ENCODE measurements at regions not wholly inside any gene's neighbourhood (a gene's known extent, or its start where the extent isn't known, plus 50 kb on each side); places are given as distances from the start of the nearest gene placed in this dataset.

DNA sequence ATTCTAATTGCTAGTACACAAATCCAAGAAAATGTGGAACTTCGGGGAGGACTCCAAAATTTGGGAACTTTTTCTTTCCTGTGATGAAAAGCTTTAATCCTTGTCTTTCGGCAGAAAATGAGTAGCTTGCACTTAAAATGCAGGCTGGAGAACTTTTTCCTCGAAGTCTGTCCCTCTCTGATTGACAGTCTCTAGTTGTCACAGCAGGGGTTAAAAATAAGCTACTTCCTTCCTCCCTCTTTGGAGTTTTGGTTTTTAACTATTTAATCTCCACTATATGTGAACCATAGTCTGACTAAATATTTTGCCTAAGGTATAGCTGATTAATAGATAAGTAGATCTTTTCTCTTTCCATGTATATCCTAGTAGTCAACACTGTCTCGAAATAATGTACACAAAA, 66.8 kb upstream of the MBOAT1 start:
- no peak for TF ChIP-seq CTCF (IDR thresholded peaks at IDR 0.05; ENCODE audit: low read depth, low read length)
- DNase-seq (ENCODE audit: extremely low read depth, low read depth): no peak

DNA sequence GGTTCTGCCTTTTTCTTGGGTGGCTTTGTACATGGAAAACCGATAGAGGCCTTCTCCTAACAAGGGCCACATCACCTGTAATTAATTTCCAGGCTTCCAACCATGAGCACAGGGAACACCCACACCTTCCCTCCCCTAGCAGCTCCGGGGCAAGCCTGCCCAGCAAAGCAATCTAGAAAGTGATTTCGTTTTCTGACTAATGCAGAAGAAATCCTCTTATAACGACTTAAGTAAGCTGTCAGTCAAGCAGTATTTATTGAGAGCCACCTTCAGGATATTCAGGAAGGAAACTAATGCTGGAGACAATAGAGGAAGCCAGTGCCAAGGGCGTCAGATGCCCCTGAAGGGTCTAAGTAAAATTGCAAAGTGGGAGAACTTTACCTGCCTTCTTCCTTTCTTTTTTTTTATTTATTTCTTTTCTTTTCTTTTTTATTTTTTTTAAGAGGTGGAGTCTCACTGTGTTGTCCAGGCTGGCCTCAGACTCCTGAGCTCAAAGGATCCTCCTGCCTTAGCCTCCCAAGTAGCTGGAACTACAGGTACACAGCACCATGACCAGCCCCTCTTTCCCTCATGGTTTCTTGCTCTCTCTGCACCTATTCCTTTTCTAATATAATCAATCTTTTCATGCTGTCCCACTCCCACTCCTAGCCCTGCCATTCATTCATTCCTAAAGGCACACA, 67.5 kb upstream of the MBOAT1 start:
- TF ChIP-seq CTCF (IDR thresholded peaks at IDR 0.05; ENCODE audit: low read depth, low read length): no peak
- DNase-seq (ENCODE audit: extremely low read depth, low read depth): no peak

GRCh38 chr6:20280288-20280621, 68.0 kb upstream of the MBOAT1 start:
- no peak for DNase-seq (ENCODE audit: extremely low read depth, low read depth)
- TF ChIP-seq CTCF (IDR thresholded peaks at IDR 0.05; ENCODE audit: low read depth, low read length): no peak

DNA sequence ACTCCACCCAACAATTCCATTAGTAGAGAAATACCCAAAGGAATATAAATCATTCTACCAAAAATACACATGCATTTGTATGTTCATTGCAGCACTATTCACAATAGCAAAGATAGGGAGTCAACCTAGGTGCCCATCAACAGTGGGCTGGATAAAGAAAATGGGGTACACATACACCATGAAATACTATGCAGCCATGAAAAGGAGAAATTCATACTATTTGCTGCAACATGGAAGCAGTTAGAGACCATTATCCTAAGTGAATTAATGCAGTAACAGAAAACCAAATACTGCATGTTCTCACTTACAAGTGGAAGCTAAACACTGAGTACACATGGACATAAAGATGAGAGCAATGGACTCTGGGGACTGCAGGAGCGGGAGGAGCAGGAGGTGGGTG, 72.4 kb upstream of the MBOAT1 start:
- DNase-seq (ENCODE audit: extremely low read depth, low read depth): no peak
- TF ChIP-seq CTCF (IDR thresholded peaks at IDR 0.05; ENCODE audit: low read depth, low read length): no peak

DNA sequence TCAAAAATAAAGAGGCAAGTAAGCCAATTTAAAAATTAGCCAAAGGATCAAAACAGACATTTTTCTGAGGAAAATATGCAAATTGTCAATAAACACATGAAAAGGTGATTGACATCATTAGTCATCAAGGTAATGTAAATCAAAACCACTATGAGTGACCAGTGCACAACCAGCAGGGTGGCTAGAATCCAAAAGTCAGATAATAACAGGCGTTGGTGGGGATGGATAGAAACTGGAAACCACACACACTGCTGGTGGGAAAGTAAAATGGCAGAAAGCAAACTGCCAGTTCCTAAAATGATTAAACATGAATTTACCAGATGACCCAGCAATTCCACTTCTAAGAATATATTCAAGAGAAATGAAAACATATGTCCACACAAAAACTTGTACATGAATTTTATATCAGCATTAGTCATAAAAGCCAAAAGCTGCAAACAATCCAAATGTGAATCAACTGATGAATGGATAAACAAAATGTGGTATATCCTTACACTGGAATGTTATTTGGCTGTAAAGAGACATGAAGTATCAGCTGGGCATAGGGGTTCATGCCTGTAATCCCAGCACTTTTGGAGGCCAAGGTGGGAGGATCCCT, 74.8 kb upstream of the MBOAT1 start:
- DNase-seq (ENCODE audit: extremely low read depth, low read depth): peak; percentile 18
- TF ChIP-seq CTCF (IDR thresholded peaks at IDR 0.05; ENCODE audit: low read depth, low read length): no peak

DNA sequence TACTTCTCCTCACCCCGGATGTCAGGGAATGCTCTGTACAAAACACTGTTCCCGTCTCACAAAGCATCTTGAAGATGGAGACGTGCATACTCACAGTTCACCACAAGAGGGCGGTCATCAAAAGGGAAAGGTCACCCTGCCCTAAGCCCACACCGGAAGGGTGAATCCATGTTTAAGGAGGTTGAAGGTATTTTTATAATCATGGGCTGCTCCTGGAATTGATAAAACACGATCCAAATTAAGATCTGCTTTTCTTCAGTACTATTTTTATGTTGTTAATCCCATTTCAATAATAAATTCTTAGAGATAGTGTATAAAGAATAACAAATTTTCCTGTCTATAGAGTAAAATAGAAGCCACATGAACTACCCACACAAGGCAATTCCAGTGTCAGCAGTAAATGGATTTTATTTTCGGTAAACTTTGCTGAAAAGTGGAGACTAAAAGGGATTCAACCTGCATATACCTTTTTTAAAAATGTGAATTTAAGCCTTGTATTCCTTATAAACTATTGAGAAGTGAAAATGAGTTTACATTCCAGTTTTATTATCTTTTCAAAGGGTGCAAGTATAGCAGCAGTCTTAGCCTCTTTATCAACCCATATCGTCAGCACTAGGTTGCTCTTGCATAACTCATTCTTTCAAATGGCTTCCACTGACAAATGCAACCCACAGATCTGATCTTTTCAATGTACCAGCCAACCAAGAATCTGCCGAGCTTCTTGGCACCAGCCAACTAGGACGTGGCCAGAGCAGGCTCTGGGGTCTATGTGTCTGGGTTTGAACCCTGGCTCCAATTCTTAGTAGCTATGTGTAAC, 79.7 kb upstream of the MBOAT1 start:
- peak; percentile 49 for DNase-seq (ENCODE audit: extremely low read depth, low read depth)
- peak; percentile 84 for TF ChIP-seq CTCF (IDR thresholded peaks at IDR 0.05; ENCODE audit: low read depth, low read length)

GRCh38 chr6:20292905-20293304, 80.6 kb upstream of the MBOAT1 start:
- DNase-seq (ENCODE audit: extremely low read depth, low read depth): no peak
- TF ChIP-seq CTCF (IDR thresholded peaks at IDR 0.05; ENCODE audit: low read depth, low read length): no peak

Data from AG09319 (cell line).